ENCODE measurements at regions not wholly inside any gene's neighbourhood (a gene's known extent, or its start where the extent isn't known, plus 50 kb on each side); places are given as distances from the start of the nearest gene placed in this dataset.

DNA sequence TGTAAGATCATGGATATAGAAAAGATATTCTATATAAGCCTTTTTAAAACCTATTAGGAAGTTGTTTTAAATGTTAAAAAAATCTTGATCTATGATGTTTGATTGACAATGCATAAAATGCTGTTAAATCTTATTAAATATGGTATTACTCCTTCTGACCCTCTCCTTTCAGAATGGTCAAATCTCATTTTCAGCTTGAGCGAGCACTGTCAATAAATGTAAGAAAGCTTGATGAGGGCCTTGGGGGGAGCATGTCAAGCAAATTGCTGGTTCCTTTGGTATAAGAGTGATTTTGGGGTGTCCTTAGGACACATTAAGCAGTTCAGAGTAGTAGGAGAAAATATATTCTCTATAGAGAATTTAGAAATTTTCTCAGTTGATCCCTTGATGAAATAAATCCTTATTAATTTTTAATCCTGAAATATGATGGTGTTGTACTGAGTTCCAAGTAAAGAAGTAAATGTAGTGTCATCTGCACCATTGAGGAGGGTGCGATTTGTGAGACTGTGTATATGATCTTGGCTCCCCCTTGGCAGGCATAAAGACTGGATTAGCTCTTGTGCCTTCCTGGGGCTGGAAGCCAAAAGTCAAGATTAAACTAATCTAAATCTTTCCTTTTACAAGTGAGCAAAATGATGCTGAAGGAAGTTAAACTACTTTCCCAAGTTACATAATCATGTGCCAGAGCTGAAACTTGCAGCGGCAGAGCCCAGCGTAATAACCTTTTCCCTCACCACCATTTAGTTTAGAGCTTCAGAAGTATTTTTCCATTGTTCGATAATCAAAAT is 82.6 kb upstream of the ANK2 start:
- ATAC-seq (no peak), FAIRE-seq (no peak), DNase-seq (no peak)

DNA sequence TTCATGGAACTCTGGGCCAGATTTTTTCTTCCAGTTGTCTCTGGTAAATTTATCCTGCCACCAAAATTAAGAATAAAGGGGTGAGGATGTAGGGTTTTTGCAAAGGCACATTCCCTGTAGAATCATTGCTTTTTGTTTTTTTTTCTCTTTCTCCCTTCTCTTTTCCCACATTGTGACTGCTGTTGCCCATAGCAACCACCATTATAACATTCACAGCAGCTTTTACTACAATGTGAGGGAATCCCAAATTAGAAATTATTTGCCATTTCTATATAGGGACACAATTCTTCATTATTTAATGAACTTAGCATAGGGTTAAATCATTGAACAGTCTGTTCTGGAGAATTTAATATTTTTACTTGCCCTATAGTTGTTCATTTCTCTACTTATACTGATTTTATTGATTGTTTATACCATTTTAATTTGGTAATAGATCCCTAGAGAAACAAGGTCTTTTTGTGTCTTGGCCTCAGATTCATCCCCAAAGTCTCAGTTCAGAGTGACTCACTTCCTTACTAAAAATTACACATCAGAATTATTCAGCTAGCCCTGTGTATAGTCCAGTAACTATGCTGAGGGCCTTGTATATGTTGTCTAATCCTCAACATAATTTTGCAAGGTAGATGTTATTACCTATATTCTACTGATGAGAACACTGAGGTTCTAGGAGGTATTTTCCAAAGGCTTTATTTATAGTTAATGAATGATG is 80.8 kb upstream of the ANK2 start:
- no peak for FAIRE-seq
- no peak overlapping the region for H3K27ac ChIP-seq
- intact Hi-C loops (cut with DNase I) = no loop called here
- TF ChIP-seq, protein P1, sequence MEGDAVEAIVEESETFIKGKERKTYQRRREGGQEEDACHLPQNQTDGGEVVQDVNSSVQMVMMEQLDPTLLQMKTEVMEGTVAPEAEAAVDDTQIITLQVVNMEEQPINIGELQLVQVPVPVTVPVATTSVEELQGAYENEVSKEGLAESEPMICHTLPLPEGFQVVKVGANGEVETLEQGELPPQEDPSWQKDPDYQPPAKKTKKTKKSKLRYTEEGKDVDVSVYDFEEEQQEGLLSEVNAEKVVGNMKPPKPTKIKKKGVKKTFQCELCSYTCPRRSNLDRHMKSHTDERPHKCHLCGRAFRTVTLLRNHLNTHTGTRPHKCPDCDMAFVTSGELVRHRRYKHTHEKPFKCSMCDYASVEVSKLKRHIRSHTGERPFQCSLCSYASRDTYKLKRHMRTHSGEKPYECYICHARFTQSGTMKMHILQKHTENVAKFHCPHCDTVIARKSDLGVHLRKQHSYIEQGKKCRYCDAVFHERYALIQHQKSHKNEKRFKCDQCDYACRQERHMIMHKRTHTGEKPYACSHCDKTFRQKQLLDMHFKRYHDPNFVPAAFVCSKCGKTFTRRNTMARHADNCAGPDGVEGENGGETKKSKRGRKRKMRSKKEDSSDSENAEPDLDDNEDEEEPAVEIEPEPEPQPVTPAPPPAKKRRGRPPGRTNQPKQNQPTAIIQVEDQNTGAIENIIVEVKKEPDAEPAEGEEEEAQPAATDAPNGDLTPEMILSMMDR (IDR thresholded peaks at IDR 0.05) = no peak
- no peak overlapping the region for H3K4me3 ChIP-seq
- no peaks in the 10 kb centered on the region for H3K4me1 ChIP-seq
- no peaks in the 10 kb centered on the region for H3K9me3 ChIP-seq
- no peaks in the 10 kb centered on the region for H3K36me3 ChIP-seq
- no peak for ATAC-seq
- H3K27me3 ChIP-seq = no peaks in the 10 kb centered on the region
- no peak for DNase-seq

More for the DNA sequence above, 82.6 kb upstream of the ANK2 start:
- H3K9me3 ChIP-seq = no peaks in the 10 kb centered on the region
- no peaks in the 10 kb centered on the region for H3K36me3 ChIP-seq
- WGBS, 2 donors = 85 to 90% methylated on average over 5 of the region's 5 CpGs
- H3K4me3 ChIP-seq = no peak overlapping the region
- no peaks in the 10 kb centered on the region for H3K27me3 ChIP-seq
- H3K4me1 ChIP-seq = no peaks in the 10 kb centered on the region
- TF ChIP-seq, protein P1 (IDR thresholded peaks at IDR 0.05) = no peak
- H3K27ac ChIP-seq = no peak overlapping the region
- intact Hi-C loops (cut with DNase I) = no loop called here

DNA sequence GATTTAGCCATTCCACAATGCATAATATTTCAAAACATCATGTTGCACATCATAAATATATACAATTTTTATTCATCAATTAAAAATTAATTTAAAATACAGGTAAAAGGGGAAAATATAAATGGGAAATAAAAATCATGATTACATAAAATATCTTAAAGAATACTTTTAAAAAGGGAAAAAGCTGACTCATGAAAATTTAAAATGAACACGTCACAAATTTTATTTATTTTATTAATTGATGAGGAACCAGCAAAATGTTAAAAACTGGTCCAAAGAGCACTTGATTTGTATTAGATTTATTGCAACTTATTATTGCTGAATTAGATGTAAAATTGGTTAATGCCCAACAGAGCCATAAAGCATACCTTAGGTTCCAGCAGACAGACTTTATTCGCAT is 78.5 kb upstream of the ANK2 start:
- no peaks in the 10 kb centered on the region for H3K9me3 ChIP-seq
- no peaks in the 10 kb centered on the region for H3K4me1 ChIP-seq
- H3K27me3 ChIP-seq = no peaks in the 10 kb centered on the region
- no peak for ATAC-seq
- peak; percentile 5 for FAIRE-seq
- intact Hi-C loops (cut with DNase I) = no loop called here
- no peak overlapping the region for H3K4me3 ChIP-seq
- no peak overlapping the region for H3K27ac ChIP-seq
- 81 to 90% methylated on average over 2 of the region's 2 CpGs for WGBS, 2 donors
- TF ChIP-seq, protein P1 (IDR thresholded peaks at IDR 0.05) = no peak
- H3K36me3 ChIP-seq = no peaks in the 10 kb centered on the region
- no peak for DNase-seq

- 63 to 76% methylated on average over 2 of the region's 2 CpGs for WGBS, 2 donors
- H3K36me3 ChIP-seq = no peaks in the 10 kb centered on the region
- H3K4me1 ChIP-seq = no peaks in the 10 kb centered on the region
- FAIRE-seq (no peak), DNase-seq (no peak), ATAC-seq (no peak)
- no peak overlapping the region for H3K4me3 ChIP-seq
- no peaks in the 10 kb centered on the region for H3K9me3 ChIP-seq
- intact Hi-C loops (cut with DNase I) = no loop called here
- TF ChIP-seq, protein P1 (IDR thresholded peaks at IDR 0.05) = no peak
- no peaks in the 10 kb centered on the region for H3K27me3 ChIP-seq
- H3K27ac ChIP-seq = no peak overlapping the region
Observed at GRCh38 chr4:112973750-112974251, 75.7 kb upstream of the ANK2 start.
